HG03354 (cell line): ENCODE measurements at regions not wholly inside any gene's neighbourhood (a gene's known extent, or its start where the extent isn't known, plus 50 kb on each side); places are given as distances from the start of the nearest gene placed in this dataset.
"Not testable (repeated sequence)": the region's sequence is repeated elsewhere in the genome, so short reads cannot be mapped to it uniquely, and the experiment has no call there.

Source experiments
- ATAC-seq: cut with Tn5 transposase; IDR thresholded peaks from one replicate; pipeline ENCODE4 v1.9.1; 2021; ENCODE audit warnings: mild to moderate bottlenecking; ENCODE audit not compliant: unreplicated experiment, poor library complexity, severe bottlenecking

- ATAC-seq = no peak
These were observed 81.4 kb upstream of the EMX2 start for GRCh38 chr10:117460846-117461765.

DNA sequence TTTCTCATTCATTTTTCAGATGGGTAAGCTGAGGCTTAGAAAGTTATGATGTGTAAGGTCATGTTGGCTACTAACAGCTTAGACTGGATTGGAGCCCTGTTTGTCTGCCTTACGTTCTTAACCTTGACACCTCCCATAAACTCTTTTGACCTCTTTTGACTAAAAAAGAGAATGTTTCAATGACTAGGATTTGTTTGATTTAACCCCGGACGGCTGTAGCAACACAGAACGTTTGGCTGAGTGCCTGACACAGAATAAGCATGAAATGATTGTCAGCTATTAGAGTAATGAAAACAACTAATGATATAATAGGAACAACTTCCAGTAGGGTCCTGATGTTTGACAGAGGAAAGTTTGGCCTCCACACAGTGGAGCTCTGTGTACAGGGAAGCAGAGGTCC lies 83.3 kb upstream of the PDZD8 start:
- ATAC-seq = no peak

DNA sequence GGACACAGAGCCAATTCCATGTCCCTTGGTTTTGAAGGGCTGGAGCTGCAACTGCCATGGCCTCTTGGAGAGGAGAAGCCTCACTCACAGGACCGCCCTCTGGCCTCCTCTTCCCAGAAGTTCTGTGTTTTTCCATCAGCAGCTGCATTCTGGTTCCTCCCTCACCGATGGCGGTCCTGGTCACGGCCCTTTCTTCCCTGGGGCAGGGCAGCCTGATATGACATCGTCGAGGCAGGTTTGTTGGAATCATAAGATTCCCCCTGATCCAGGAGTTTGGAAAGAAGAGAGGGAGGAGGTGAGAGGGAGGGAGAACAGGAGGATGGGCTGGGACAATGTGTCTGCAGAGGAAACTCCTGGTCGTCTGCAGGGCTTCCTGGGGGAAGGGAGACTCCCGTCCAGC lies 82.7 kb upstream of the PDZD8 start:
- ATAC-seq = no peak

- no peak for ATAC-seq
These were observed 82.0 kb upstream of the PDZD8 start for GRCh38 chr10:117457071-117457810.

GRCh38 chr10:117455346-117455745 lies 80.1 kb upstream of the PDZD8 start:
- ATAC-seq = no peak

- no peak for ATAC-seq
These were observed 79.3 kb upstream of the PDZD8 start for GRCh38 chr10:117454502-117454901.

GRCh38 chr10:117453484-117453883 lies 78.2 kb upstream of the PDZD8 start:
- not testable (repeated sequence) for ATAC-seq

GRCh38 chr10:117450940-117451339 lies 75.7 kb upstream of the PDZD8 start:
- no peak for ATAC-seq

GRCh38 chr10:117449636-117450035 lies 74.4 kb upstream of the PDZD8 start:
- ATAC-seq = no peak

GRCh38 chr10:117448802-117449201 lies 73.6 kb upstream of the PDZD8 start:
- ATAC-seq = no peak

DNA sequence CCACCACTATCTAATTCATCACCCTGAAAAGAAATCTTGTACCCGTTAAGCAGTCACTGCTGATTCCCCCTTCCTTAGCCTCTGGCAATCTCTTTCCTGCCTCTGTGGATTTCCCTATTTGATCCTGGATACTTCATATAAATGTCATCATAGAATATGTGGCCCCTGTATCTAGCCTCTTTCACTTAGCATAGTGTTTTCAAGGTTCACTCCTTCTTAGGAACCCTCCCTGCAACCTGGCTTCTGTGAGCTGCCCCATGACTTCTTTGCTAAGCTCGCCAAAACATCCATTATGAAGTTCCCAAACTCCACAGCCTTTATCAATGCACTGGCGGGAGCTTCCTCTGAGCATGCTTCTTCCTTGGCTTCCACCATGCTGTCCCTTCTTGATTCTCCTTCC lies 70.8 kb upstream of the PDZD8 start:
- no peak for ATAC-seq

DNA sequence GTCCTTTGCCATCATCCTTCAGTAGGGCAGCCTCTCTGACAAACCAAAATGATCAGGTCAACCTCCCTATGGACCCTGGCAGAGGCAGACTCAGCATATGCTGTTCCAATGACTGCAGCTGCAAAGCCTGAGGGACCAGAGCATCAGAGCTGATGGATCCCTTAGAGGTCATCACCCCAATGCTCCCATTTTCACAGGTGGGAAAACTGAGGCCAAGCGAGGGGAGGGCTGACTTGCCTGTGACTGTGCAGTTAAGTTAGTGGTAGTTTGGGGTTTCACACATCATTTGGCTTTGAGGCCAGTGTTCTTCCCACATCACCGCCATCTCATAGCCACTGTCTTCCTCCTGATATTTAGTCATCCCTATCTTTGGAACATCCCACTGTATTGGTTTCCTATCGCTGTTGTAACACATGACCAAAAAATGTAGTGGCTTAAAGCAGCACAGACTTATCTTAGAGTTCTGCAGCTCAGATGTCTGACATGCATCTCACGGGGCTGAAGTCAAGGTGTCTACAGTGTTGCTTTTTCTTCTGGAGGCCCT lies 69.3 kb upstream of the PDZD8 start:
- ATAC-seq = no peak

GRCh38 chr10:117443686-117444041 lies 68.4 kb upstream of the PDZD8 start:
- ATAC-seq = no peak

DNA sequence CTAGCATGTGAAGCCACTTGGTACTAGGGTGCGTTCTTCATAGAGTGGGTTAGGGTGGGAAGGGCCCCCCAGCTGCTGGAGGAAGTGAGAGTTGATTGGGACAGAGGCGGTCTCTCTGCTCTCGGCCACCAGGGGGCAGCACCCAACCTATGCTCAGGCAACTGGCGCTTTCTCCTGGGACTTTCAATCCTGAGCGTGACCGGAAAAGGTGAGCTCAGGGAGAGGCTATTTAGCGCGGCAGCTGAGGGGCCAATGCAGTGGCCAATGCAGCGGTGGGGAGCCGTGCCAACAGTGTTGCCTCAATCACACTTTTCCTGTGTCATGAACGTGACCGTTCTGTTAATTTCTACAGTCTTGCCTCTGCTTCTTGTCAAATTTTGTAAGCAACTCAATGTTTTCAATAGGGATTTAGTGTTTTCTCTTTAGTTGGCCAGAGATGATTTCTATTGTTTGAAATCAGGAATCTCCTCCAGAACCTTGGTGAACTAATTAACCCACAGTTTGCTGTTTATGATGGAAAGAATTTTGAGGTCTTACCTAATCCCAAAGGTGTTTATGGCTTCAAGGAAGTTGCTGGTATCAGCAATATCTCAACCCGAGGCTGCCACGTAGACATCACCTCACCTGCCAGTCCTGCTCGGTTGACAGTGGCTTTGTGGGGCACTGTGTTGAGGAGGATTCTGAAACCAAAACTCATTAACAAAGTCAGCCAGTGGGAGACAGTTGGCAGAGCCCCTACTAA lies 67.9 kb upstream of the PDZD8 start:
- peak; percentile 89 for ATAC-seq

DNA sequence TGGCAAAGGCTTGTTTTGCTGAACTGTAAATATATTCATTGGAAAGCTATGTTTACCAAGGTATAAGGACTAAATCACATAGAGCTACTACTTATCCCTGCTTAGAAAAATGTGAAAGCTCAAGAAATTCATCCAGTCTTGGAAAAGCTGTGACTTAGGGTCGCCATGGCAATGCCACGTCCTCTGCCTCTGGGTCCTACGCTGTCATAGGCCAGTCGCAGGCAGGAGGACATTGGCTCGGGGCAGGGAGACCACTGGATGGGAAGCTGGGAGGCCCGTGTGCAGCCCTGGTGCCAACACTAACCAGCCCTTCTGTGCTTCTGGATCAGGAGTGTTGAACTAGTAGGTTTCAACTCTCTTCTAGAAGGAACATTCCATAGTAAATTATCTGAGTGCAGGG lies 67.3 kb upstream of the PDZD8 start:
- peak; percentile 32 for ATAC-seq

GRCh38 chr10:117441812-117442443 lies 66.7 kb upstream of the PDZD8 start:
- ATAC-seq = peak; percentile 67

DNA sequence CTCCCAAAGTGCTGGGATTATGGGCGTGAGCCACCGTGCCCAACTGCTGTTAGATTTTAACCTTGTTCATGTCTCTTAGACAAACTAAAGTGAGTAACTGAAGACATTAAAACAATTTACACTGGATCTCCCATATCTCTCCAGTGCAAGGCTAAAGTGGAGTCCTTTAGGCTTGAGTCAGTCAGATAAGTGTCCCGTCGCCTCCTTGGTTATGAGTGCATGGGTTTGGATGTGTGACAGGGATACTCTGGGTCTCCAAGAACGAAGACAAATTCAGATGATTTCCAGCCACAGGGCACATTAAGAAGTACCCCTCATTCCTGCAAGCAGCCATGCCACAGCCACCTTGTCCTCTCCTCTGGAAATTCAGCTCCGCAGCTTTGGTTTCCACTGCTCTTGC lies 66.1 kb upstream of the PDZD8 start:
- ATAC-seq = no peak

DNA sequence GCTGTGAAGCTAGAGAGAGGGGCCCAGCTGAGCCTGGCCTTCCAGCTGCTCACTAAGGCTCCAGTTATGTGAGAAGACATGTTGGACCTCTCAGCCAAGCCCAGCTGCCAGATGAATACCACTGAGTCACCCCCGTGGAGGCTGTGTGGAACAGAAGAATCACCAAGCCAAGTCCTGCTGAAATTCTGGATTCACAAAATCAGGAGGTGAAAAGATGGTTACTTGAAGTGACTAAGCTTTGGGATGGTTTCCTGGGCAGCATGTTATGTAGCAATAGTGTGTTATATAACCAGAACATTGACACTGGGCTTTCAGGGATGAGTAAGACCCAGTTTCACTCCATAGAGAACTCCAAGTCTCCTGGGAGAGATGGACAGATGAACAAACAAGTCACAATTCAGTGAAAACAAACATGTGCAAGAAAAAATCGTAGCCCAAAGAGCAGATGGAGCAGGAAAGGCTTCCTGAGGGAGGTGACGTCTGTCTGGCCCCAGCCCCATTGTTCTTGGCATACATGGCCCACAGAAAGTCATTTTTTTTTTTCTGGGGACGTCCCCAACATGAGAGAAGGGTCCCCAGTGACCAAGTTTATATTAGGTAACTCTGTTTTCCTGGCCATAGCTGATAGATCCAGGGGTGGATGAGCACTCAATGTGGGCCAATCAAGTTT lies 64.1 kb upstream of the PDZD8 start:
- ATAC-seq = no peak

- ATAC-seq = no peak
These were observed 57.6 kb upstream of the PDZD8 start for GRCh38 chr10:117432866-117433265.
